B cell (primary cell): ENCODE measurements at regions not wholly inside any gene's neighbourhood (a gene's known extent, or its start where the extent isn't known, plus 50 kb on each side); places are given as distances from the start of the nearest gene placed in this dataset.

Experiments
- EZH2 ChIP-seq: IDR thresholded peaks from 2 replicates; pipeline ENCODE4 v1.6.1; 2012; ENCODE audit warnings: borderline replicate concordance, low read depth, mild to moderate bottlenecking, moderate library complexity, low read length; ENCODE audit not compliant: insufficient read depth, poor library complexity, severe bottlenecking
- TF ChIP-seq, protein P1 (sequence below): fragments of 200-600 bp; IDR thresholded peaks from one replicate; pipeline ENCODE4 v1.8.0; 2022; ENCODE audit warnings: antibody characterized with exemption, mild to moderate bottlenecking

DNA sequence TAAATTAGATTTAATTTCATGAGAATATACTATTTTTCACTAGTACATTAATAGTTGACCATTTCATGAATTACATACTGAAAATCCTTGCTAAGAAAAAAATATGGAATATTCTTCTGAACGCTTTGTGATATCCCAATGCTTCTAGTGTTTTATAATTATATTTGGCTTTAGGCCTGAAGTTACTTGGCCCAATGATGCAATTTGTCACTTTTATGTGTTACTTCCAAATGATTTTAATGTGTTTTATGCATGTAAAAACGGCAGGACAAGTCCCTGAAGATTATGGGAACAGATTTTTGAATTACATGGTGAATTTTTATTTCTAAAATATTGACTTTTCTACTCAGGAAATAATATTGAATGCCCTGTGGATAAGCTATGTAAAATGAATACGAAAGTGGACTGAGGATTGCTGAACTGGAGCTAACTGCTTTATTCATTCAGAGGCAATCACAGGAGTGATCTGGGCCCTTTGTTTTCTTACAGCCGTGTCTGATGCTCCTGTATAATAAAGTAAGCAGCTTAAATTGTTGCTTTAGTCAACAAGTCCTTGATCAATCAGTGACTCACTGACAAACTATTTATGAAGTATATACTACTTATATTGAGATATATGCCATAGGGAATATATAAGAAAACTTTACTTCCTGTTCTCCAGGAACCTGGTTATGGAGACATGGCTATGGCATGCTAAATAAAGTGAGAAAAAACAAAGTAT is 543.0 kb upstream of the RGS18 start:
- TF ChIP-seq, protein P1, sequence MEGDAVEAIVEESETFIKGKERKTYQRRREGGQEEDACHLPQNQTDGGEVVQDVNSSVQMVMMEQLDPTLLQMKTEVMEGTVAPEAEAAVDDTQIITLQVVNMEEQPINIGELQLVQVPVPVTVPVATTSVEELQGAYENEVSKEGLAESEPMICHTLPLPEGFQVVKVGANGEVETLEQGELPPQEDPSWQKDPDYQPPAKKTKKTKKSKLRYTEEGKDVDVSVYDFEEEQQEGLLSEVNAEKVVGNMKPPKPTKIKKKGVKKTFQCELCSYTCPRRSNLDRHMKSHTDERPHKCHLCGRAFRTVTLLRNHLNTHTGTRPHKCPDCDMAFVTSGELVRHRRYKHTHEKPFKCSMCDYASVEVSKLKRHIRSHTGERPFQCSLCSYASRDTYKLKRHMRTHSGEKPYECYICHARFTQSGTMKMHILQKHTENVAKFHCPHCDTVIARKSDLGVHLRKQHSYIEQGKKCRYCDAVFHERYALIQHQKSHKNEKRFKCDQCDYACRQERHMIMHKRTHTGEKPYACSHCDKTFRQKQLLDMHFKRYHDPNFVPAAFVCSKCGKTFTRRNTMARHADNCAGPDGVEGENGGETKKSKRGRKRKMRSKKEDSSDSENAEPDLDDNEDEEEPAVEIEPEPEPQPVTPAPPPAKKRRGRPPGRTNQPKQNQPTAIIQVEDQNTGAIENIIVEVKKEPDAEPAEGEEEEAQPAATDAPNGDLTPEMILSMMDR, result no peak
- TF ChIP-seq EZH2, result no peak
